NCI-H1048 (cell line): ENCODE measurements at regions not wholly inside any gene's neighbourhood (a gene's known extent, or its start where the extent isn't known, plus 50 kb on each side); places are given as distances from the start of the nearest gene placed in this dataset.

Source experiments
- DNase-seq: peaks from one replicate; lab custom pipeline; 2025; lab: John Stamatoyannopoulos, UW

GRCh38 chr2:165033402-165033801 lies 78.1 kb upstream of the SLC38A11 start:
- no peak for DNase-seq

DNA sequence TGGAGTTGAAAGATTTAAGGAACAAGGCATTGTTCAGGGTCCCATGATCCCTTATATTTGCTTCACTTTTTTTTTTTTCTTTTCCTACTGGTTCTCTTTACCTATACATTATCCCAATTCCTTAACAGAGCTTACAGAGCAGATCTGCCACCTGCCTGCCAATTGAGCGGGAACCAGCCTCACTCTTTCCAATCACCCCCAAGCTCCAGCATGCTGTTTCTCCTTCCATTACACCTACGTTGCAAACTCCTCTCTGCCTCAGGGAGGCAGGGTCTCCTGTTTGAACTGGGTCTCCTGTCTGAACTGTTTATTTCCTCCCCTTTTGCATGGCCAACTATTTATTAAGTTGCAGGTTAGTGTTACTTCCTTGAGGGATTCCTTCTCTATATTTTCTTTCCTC lies 77.2 kb upstream of the SLC38A11 start:
- no peak for DNase-seq

GRCh38 chr2:165024199-165024598 lies 68.9 kb upstream of the SLC38A11 start:
- no peak for DNase-seq

DNA sequence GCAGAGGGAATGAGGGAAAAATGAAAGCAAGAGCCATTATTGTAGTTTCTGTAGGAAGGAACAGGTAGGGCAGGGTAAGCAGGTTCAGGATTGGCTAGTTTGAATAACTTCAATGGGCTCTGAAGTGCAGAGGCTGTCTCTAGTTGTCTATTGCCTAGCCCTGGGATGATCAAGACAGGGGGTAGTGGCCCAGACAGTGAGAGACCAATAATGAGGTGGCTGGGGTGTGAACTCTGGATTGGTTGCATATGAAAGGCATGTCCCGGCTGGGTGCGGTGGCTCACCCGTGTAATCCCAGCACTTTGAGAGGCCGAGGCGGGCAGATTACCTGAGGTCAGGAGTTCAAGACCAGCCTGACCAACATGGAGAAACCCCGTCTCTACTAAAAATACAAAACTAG lies 67.5 kb upstream of the SLC38A11 start:
- DNase-seq: no peak

GRCh38 chr2:165017966-165018596 lies 62.8 kb upstream of the SLC38A11 start:
- DNase-seq: no peak

GRCh38 chr2:165016772-165017411 lies 61.6 kb upstream of the SLC38A11 start:
- peak; percentile 21 for DNase-seq

GRCh38 chr2:165015052-165015642 lies 59.8 kb upstream of the SLC38A11 start:
- peak; percentile 16 for DNase-seq

GRCh38 chr2:165013944-165014619 lies 58.8 kb upstream of the SLC38A11 start:
- no peak for DNase-seq

DNA sequence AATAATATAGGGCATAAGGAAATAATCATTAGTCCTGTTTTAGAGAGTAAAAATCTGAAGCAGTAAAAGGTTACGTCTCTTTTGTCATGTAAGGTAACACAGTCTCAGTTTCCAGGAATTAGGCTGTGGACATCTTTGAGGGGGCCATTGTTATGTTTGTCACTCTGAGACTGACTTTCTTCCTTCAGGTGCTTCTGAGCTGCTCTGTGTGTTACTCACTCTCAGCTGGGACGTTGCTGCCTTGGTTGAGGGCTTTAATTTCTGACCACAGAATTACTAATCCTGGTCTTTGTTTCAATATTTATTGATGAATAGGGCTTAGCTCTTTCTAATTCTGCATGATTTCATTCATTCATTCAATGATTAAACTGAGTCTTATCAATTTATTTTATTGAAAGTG lies 55.9 kb upstream of the SLC38A11 start:
- DNase-seq: no peak

DNA sequence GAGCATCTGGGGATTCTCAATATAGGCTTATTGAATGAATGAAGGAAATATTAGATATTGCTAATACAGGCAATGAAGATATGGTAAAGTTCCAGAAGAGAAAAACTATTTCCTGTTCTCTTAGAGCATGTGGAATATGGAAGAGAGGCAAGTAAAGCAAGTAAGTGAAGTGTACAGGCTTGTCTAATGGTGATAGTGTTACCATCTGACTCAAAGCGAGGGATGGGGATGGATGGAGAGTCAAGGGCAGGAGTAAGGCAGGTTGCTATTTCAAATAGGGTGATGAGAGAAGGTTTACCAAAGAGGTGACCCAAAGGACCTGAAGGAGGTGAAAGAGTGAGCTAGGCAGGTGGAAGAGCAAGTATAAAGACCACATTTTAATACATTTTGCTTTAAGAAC lies 55.2 kb upstream of the SLC38A11 start:
- DNase-seq: no peak

DNA sequence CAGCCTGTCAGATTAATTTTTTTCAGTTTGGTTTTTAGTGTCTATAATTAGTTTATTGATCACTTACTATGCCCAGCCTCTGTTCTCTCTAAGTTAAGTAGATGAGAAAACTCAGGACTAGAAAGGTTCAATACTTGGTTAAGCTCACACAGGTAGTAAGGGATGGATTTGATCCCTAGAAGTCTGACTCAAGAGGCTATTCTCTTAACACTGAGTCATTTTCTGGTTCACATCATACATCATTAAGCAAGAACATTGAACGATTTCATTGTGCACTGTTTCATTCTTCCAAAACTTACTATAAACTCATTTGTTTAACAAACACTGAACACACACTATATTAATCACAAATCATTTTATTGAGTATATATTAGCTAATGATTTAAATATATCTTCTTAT lies 54.1 kb upstream of the SLC38A11 start:
- DNase-seq: no peak

- no peak for DNase-seq
These were observed 53.5 kb upstream of the SLC38A11 start for GRCh38 chr2:165008730-165009315.

GRCh38 chr2:165007161-165007744 lies 51.9 kb upstream of the SLC38A11 start:
- DNase-seq: no peak
